GM06990 (cell line): ENCODE measurements at regions not wholly inside any gene's neighbourhood (a gene's known extent, or its start where the extent isn't known, plus 50 kb on each side); places are given as distances from the start of the nearest gene placed in this dataset.
"Not testable (repeated sequence)": the region's sequence is repeated elsewhere in the genome, so short reads cannot be mapped to it uniquely, and the experiment has no call there.

ENCODE experiments used
- DNase-seq: peaks from one replicate; pipeline ENCODE4 v3.0.0-alpha.2; 2011; ENCODE audit not compliant: insufficient read length; ENCODE audit errors: extremely low read depth
- H3K27me3 ChIP-seq: replicated peaks from 2 replicates; pipeline ENCODE4 v1.6.0; 2011; ENCODE audit warnings: low read length; ENCODE audit not compliant: control insufficient read depth, insufficient read depth
- H3K36me3 ChIP-seq: 2 replicates; pipeline ENCODE4 v1.5.1; 2011; ENCODE audit warnings: low read length; ENCODE audit not compliant: control insufficient read depth, insufficient read depth
- H3K4me3 ChIP-seq: replicated peaks from 2 replicates; pipeline ENCODE4 v1.5.1; 2011; ENCODE audit warnings: low read depth, mild to moderate bottlenecking, control low read depth, low read length
- TF ChIP-seq, protein P1 (sequence below): IDR thresholded peaks from 2 replicates; pipeline ENCODE4 v1.5.1; 2011; ENCODE audit warnings: low read length, control low read depth, mild to moderate bottlenecking, inconsistent platforms; ENCODE audit not compliant: insufficient read depth, poor library complexity, severe bottlenecking

DNA sequence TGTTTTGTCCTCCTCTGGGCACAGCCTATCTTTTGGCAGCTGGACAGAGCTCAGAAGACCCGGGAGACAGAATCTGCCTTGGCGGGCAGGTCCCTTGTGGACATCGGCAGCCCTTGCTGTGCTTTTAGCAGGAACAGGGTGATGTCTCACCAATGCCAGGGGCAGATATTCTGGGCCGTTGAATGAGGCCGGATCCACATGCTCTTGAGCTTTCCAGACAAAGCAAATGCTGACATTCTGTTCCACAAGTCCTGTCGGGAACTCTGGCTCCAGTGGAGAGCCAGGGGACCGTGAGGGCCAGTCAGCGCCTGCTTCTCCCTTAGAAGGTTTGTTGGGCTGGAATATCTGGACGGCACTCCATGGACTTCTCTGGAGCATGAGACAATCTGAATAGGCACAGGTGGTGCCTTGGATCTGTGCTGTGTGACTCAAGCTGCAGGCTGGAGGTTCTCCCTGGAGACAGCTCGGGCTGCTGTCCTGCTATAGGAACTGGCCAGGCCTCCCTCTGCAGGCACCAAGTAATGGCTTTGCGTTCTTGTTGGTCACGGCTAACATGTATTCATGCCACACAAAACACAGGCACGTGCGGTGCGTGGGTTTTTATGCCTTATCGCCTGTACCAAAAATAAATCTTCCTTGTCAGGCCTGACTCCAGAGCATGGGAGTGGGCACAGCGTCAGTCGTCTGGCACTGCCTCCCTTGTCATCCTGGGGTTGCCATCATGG is 80.3 kb downstream of the GADD45G start:
- DNase-seq = no peak
- Histone ChIP-seq H3K36me3 (no peaks in the 10 kb centered on the region), H3K27me3 (no peaks in the 10 kb centered on the region), H3K4me3 (no peak overlapping the region)
- TF ChIP-seq, protein P1, sequence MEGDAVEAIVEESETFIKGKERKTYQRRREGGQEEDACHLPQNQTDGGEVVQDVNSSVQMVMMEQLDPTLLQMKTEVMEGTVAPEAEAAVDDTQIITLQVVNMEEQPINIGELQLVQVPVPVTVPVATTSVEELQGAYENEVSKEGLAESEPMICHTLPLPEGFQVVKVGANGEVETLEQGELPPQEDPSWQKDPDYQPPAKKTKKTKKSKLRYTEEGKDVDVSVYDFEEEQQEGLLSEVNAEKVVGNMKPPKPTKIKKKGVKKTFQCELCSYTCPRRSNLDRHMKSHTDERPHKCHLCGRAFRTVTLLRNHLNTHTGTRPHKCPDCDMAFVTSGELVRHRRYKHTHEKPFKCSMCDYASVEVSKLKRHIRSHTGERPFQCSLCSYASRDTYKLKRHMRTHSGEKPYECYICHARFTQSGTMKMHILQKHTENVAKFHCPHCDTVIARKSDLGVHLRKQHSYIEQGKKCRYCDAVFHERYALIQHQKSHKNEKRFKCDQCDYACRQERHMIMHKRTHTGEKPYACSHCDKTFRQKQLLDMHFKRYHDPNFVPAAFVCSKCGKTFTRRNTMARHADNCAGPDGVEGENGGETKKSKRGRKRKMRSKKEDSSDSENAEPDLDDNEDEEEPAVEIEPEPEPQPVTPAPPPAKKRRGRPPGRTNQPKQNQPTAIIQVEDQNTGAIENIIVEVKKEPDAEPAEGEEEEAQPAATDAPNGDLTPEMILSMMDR = no peak

DNA sequence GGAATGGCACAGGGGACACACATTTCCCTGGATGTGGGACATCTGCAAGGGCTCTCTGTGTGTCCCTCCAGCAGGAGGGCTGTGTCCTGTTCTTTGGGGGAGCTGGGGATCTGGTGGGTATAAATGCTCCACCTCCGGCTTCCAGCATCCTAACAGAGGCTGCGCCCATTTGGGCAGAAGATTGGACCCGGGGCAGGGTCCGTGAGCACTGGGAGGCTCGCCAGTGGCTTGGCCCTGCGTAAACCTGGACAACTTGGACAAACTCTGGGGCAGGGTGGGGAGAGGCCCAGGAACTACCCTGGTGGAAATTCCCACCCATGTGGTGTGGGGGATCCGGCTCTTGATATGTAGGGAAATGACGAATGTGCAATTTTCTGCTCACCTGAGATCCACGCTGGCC is 80.9 kb downstream of the GADD45G start:
- TF ChIP-seq, protein P1 = no peak
- DNase-seq = no peak
- H3K36me3 ChIP-seq = no peaks in the 10 kb centered on the region
- H3K4me3 ChIP-seq = no peak overlapping the region
- no peaks in the 10 kb centered on the region for H3K27me3 ChIP-seq

DNA sequence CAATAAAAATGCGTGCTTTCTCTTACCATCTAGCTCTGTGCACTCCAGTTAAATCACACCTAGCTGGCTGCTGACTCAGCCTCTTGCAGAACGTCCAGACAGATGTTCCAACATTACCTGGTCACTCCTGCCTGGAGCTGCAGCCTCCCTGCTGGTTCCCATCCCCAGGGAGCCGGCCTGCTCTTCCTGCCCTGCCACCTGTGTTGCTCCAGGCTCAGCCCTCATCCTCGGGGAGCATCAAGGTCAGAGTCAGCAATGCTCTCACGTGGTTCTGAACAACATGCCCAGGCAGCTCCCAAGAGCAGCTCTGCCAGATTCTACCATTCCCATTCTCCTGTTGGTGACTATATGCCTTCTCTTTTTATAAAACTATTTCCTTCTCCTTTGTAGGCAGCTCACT is 81.3 kb downstream of the GADD45G start:
- no peak for DNase-seq
- H3K27me3 ChIP-seq = no peaks in the 10 kb centered on the region
- no peaks in the 10 kb centered on the region for H3K36me3 ChIP-seq
- no peak overlapping the region for H3K4me3 ChIP-seq
- TF ChIP-seq, protein P1 = no peak

DNA sequence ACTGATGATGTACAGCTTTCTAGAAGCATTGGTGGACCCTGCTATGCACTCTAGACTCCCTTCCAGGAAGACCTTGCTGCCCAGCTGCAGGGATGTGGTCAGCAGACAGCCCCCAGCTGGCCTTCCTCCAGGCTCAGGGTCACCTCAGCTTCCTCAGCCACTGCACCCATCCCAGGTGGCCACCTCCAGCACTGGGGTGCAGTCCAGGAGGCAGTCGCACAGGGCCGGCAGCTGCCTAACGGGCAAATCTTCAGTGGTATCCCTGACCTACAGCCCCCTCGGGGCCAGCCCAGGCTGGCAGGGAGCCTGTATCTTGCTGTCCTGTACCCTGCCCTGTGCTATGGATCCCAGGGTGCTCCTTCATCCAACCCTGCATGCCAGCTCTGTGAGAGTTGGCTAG is 81.8 kb downstream of the GADD45G start:
- Histone ChIP-seq H3K27me3 (no peaks in the 10 kb centered on the region), H3K4me3 (no peak overlapping the region), H3K36me3 (no peaks in the 10 kb centered on the region)
- TF ChIP-seq, protein P1 = no peak
- no peak for DNase-seq

DNA sequence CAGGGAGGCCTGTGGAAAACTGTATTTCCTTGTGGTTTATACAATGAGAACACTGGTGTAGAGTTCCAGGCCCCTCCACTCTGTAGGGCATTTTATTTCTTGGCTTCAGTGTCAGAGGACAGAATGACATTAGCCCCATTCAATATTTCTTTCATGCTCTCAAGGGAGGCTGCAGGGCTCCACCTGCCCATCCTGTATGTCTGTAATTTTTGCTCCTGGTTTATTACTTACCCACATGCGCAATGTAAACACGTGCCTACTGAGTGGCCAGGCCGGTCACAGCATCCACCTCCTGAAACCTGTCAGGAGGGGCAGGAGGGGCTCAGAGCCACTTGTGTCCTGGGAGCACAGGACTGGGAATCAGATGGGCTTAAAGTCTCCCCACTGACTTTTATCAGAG is 82.4 kb downstream of the GADD45G start:
- DNase-seq = no peak
- no peaks in the 10 kb centered on the region for H3K36me3 ChIP-seq
- TF ChIP-seq, protein P1 = no peak
- H3K4me3 ChIP-seq = no peak overlapping the region
- H3K27me3 ChIP-seq = no peaks in the 10 kb centered on the region

DNA sequence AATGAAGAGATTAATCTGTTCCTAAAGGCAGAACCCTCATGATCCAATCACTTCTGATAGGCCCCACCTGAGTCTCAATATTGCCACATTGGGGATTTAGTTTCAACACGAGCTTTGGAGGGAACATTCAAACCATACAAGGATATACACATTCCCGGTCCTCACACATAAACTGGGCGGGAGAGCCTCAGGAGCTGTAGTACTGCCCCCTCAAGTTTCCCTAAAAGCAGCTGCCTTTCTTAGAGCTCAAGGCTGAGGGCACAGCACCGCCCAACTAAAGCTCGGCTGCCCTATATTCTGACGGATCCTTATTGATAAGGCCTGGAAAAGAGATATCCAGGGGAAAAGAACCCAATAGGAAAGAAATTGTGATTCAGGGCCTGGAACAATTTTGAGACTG is 83.0 kb downstream of the GADD45G start:
- DNase-seq = no peak
- Histone ChIP-seq H3K4me3 (no peak overlapping the region), H3K27me3 (no peaks in the 10 kb centered on the region), H3K36me3 (no peaks in the 10 kb centered on the region)
- TF ChIP-seq, protein P1 = no peak

DNA sequence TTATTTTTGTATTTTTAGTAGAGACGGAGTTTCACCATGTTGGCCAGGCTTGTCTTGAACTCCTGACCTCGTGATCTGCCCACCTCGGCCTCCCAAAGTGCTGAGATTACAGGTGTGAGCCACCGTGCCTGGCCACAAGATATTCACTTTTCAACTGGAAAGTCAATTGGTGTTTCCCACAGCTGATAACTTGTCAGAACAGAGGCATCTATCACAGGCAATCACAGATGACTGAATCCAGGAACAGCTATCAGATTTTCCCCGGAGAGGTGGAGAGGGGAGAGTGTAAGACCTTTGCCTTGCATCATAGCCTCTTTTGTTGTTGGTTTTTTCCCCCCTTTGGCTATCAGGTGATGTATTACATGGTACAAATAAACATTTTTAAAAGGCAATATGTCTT is 84.5 kb downstream of the GADD45G start:
- not testable (repeated sequence) for DNase-seq, H3K36me3 ChIP-seq, H3K4me3 ChIP-seq, H3K27me3 ChIP-seq
